ENCODE measurements at regions not wholly inside any gene's neighbourhood (a gene's known extent, or its start where the extent isn't known, plus 50 kb on each side); places are given as distances from the start of the nearest gene placed in this dataset.

GRCh38 chr7:24135003-24135817, 148.8 kb upstream of the NPY start:
- H3K4me3 ChIP-seq, result no peak overlapping the region
- H3K9me3 ChIP-seq, result no peaks in the 10 kb centered on the region
- intact Hi-C loops (cut with DNase I), result no loop called here
- H3K27me3 ChIP-seq, result no peaks in the 10 kb centered on the region
- TF ChIP-seq POLR2AphosphoS5 (IDR thresholded peaks at IDR 0.05; ENCODE audit: insufficient read depth in 1 of 2, low read depth in 1 of 2) (no peak), POLR2A (IDR thresholded peaks at IDR 0.05) (no peak), CTCF (IDR thresholded peaks at IDR 0.05) (no peak)
- H3K36me3 ChIP-seq, result no peaks in the 10 kb centered on the region
- DNase-seq (ENCODE audit: extremely low spot score in 2 of 2), result peak in 1 of 2 donors; percentile 40
- H3K4me1 ChIP-seq, result no peaks in the 10 kb centered on the region
- H3K27ac ChIP-seq, result no peak overlapping the region

- no peaks in the 10 kb centered on the region for H3K4me1 ChIP-seq
- DNase-seq (ENCODE audit: extremely low spot score in 2 of 2), result peak in 1 of 2 donors; percentile 58
- TF ChIP-seq CTCF (IDR thresholded peaks at IDR 0.05) (no peak), POLR2A (IDR thresholded peaks at IDR 0.05) (no peak), POLR2AphosphoS5 (IDR thresholded peaks at IDR 0.05; ENCODE audit: insufficient read depth in 1 of 2, low read depth in 1 of 2) (no peak)
- H3K4me3 ChIP-seq, result no peak overlapping the region
- intact Hi-C loops (cut with DNase I), result no loop called here
- no peaks in the 10 kb centered on the region for H3K9me3 ChIP-seq
- no peaks in the 10 kb centered on the region for H3K36me3 ChIP-seq
- H3K27ac ChIP-seq, result no peak overlapping the region
- H3K27me3 ChIP-seq, result no peaks in the 10 kb centered on the region
Observed at GRCh38 chr7:24137338-24137737, 146.7 kb upstream of the NPY start.

- Histone ChIP-seq H3K4me3 (no peak overlapping the region), H3K4me1 (no peaks in the 10 kb centered on the region), H3K9me3 (no peaks in the 10 kb centered on the region), H3K36me3 (no peaks in the 10 kb centered on the region), H3K27me3 (no peaks in the 10 kb centered on the region), H3K27ac (no peak overlapping the region)
- intact Hi-C loops (cut with DNase I), result no loop called here
- no peak for DNase-seq (ENCODE audit: extremely low spot score in 2 of 2)
- TF ChIP-seq CTCF (IDR thresholded peaks at IDR 0.05), result no peak
- no peak for TF ChIP-seq POLR2A (IDR thresholded peaks at IDR 0.05)
- TF ChIP-seq POLR2AphosphoS5 (IDR thresholded peaks at IDR 0.05; ENCODE audit: insufficient read depth in 1 of 2, low read depth in 1 of 2), result no peak
Observed at GRCh38 chr7:24138343-24138742, 145.6 kb upstream of the NPY start.

GRCh38 chr7:24140001-24140400, 144.0 kb upstream of the NPY start:
- TF ChIP-seq POLR2A (IDR thresholded peaks at IDR 0.05) (no peak), POLR2AphosphoS5 (IDR thresholded peaks at IDR 0.05; ENCODE audit: insufficient read depth in 1 of 2, low read depth in 1 of 2) (no peak), CTCF (IDR thresholded peaks at IDR 0.05) (no peak)

GRCh38 chr7:24141874-24142509, 142.0 kb upstream of the NPY start:
- Histone ChIP-seq H3K4me3 (no peak overlapping the region), H3K36me3 (no peaks in the 10 kb centered on the region), H3K4me1 (no peaks in the 10 kb centered on the region), H3K27ac (no peak overlapping the region), H3K9me3 (no peaks in the 10 kb centered on the region), H3K27me3 (no peaks in the 10 kb centered on the region)
- DNase-seq (ENCODE audit: extremely low spot score in 2 of 2), result no peak
- TF ChIP-seq POLR2AphosphoS5 (IDR thresholded peaks at IDR 0.05; ENCODE audit: insufficient read depth in 1 of 2, low read depth in 1 of 2) (no peak), CTCF (IDR thresholded peaks at IDR 0.05) (no peak), POLR2A (IDR thresholded peaks at IDR 0.05) (no peak)
- intact Hi-C loops (cut with DNase I), result no loop called here

More at GRCh38 chr7:24140001-24140400, 144.0 kb upstream of the NPY start:
- Histone ChIP-seq H3K4me1 (no peaks in the 10 kb centered on the region), H3K27ac (no peak overlapping the region), H3K27me3 (no peaks in the 10 kb centered on the region), H3K4me3 (no peak overlapping the region), H3K36me3 (no peaks in the 10 kb centered on the region), H3K9me3 (no peaks in the 10 kb centered on the region)
- intact Hi-C loops (cut with DNase I), result no loop called here
- no peak for DNase-seq (ENCODE audit: extremely low spot score in 2 of 2)
